22Rv1 (cell line): ENCODE measurements at regions not wholly inside any gene's neighbourhood (a gene's known extent, or its start where the extent isn't known, plus 50 kb on each side); places are given as distances from the start of the nearest gene placed in this dataset.

Experiments
- H3K27ac ChIP-seq: fragments of 450-650 bp; 2 replicates; pipeline ENCODE4 v1.5.1; 2017
- ZFX ChIP-seq: fragments of 450-650 bp; IDR thresholded peaks from 2 replicates; pipeline ENCODE4 v1.6.1; 2017; ENCODE audit warnings: antibody characterized with exemption, borderline replicate concordance
- TF ChIP-seq, protein P1 (sequence below): fragments of 450-650 bp; IDR thresholded peaks from 2 replicates; pipeline ENCODE4 v1.5.1; 2017; ENCODE audit warnings: mild to moderate bottlenecking

DNA sequence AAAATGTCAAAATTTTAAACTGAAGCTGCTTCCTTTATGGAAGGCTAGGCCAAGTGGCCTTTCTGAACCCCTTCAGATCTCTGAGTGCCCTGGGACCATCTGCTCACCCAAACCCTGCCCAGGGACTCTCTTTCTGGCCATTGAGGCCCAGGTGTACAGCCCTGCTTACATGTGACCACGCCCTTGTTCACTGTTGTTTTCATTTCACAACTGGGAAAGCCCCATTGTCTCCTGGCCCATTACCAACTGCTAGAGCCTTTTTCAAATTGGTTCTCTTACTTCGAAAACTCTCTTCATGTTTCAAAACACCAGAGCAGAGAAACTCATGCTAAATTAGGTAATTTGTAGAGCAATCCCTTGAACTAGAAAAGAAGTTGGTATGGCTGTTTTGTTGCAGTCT, 219.5 kb upstream of the TANK start:
- H3K27ac ChIP-seq = no peak overlapping the region
- no peak for TF ChIP-seq ZFX
- TF ChIP-seq, protein P1, sequence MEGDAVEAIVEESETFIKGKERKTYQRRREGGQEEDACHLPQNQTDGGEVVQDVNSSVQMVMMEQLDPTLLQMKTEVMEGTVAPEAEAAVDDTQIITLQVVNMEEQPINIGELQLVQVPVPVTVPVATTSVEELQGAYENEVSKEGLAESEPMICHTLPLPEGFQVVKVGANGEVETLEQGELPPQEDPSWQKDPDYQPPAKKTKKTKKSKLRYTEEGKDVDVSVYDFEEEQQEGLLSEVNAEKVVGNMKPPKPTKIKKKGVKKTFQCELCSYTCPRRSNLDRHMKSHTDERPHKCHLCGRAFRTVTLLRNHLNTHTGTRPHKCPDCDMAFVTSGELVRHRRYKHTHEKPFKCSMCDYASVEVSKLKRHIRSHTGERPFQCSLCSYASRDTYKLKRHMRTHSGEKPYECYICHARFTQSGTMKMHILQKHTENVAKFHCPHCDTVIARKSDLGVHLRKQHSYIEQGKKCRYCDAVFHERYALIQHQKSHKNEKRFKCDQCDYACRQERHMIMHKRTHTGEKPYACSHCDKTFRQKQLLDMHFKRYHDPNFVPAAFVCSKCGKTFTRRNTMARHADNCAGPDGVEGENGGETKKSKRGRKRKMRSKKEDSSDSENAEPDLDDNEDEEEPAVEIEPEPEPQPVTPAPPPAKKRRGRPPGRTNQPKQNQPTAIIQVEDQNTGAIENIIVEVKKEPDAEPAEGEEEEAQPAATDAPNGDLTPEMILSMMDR = no peak

DNA sequence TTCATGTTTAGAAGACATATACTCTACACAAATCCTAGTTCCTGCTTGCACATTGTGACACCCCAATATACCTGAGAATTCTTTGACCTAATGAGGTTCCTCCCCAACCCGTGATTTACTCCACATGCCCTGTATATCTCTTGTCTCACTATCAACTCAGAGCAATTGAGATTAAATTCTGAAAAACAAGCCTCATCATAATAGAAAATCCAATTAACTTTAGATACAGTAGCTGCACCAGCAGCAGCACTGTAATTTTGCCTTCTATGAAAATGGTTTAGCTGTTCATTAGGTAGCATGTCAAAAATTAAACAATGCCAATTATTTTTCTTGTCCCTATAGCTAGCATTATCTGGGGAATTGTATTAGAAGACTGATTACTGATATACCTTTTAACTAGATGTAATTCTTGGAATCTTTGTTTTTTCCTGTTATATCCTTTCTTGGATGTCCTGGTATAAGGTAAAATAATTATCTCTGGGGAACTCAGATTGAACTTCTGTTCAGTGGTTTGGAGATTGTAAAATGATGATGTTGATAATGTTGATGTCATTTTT, 218.9 kb upstream of the TANK start:
- H3K27ac ChIP-seq = no peak overlapping the region
- TF ChIP-seq, protein P1 = no peak

DNA sequence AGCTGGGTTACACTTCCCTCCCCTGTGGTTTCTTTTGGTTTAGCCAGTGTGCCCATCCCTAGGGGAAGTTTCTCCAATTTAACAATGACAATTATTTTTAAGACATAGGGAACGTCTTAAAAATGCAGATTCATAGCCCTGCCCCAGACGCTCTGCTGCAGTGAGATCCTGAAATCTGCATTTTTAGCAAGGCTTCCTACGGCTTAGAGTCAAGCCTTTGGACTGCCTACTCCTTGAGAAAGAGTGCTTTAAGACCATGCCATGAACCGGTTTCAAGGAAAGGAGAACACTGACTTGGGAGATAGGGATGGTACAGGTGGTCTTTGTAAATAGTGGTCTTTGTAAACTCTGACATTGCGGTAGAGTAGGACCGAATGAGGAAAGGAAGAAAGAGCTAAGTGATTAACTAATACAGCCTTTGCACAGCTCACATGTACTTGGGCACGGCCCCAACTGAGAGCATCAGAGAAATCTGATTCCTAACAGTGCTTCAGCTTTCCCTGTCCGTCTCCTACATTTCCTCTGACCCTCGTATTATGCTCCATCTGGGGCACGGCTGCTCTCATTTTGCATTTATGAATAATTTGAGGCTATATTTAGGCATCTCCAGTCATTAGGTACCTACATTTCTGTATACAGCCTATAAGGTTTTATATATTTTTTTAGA, 217.6 kb upstream of the TANK start:
- H3K27ac ChIP-seq = no peak overlapping the region
- TF ChIP-seq, protein P1 = no peak
- TF ChIP-seq ZFX = no peak

DNA sequence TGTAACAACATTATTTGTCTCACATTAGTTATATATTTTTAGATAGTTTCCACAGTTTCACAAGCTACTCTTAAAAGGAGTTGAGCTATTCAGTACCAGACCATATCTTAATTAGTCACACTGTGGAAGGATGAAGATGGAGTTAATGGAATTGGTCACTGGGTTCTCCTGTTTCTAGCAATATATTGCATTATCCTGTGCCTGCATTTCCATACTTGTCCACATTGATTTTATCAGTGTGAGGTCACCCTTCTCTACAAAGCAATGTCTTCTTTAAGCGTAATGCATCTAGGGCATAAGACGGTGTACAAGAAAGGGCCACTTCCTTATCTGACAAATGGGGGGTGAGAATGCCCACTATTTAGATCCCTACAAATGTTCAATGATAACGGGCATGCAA, 216.8 kb upstream of the TANK start:
- TF ChIP-seq, protein P1 = no peak
- no peak for TF ChIP-seq ZFX

DNA sequence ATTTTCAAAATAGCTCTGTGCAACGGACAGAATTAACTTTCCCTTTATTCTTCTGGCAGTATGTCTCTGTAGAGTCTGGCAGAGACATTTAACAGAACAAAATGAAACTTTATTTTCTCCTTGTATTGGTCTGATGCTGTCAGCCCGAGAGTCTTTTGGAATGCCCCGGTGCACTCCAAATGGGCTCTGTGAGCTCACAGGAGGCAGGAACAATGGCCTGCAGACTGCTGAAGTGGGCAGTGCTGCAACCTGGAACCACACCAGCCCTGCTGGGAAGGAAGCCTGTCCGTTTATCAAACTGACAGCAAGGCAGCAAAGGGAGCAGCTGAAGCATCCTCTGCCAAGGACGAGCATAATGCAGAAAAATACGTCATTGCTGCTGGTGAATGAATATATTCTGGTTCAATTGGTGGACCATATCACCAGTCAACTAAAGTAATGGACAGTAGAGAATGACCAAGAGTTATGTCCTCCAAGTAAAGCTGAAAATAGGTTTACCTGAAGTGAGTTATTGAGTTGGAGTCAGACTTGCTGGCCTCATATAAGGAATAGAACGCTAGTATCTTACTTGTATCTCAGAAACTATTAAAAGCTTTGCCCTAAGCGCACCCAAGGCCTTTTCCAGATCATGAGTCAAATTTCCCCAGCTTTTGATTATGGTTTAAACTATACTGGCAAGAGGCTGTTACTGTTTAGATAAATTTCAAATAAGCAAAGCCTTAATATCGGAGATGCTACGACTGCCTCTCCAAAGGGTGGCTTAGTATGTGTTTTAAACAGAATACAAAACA, 207.6 kb upstream of the TANK start:
- TF ChIP-seq, protein P1 = no peak
- TF ChIP-seq ZFX = no peak
- no peak overlapping the region for H3K27ac ChIP-seq

More for the DNA sequence above, 216.8 kb upstream of the TANK start:
- no peak overlapping the region for H3K27ac ChIP-seq

DNA sequence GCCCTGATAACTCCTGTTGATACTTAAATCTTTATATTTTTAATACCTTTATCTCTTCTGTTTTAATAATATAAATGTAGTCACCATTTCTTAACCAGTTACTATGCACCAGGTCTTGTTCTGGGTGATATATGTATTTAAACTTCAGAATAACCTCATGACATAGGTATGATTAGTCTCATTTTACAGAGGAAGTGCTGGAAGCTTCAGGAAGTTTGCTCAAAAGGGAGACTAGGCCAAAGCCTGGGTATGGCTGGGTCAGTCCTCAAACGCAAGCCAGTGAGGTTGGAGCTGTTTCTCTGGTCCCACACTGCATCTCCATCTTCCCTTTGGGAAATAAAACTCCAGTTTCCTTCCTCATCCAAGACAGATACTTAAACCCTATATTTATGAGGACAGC, 204.7 kb upstream of the TANK start:
- TF ChIP-seq, protein P1 = no peak
- TF ChIP-seq ZFX = no peak

More for the DNA sequence above, 204.7 kb upstream of the TANK start:
- no peak overlapping the region for H3K27ac ChIP-seq
